Right atrium auricular region (tissue), 2 donors: ENCODE measurements at regions not wholly inside any gene's neighbourhood (a gene's known extent, or its start where the extent isn't known, plus 50 kb on each side); places are given as distances from the start of the nearest gene placed in this dataset.

Experiments used
- DNase-seq: peaks from one replicate; pipeline ENCODE4 v3.0.0-alpha.2; 2019; ENCODE audit warnings: low spot score
- H3K27ac ChIP-seq, 2 donors: fragments of 200-600 bp; sonication (generic); 1 replicate in 1 of 2; 2 replicates in 1 of 2; pipeline ENCODE4 v1.5.1; 2016 to 2019
- H3K27me3 ChIP-seq, 2 donors: fragments of 200-600 bp; sonication (generic); one replicate each; pipeline versions ENCODE4 v1.5.1 to v1.6.0; 2017 to 2019
- H3K36me3 ChIP-seq: fragments of 200-600 bp; sonication (generic); one replicate; pipeline ENCODE4 v1.5.1; 2016
- H3K4me1 ChIP-seq, 2 donors: fragments of 200-600 bp; sonication (generic); one replicate each; pipeline versions ENCODE4 v1.5.1 to v1.6.0; 2017 to 2019
- H3K4me3 ChIP-seq, 2 donors: fragments of 200-600 bp; sonication (generic); 1 replicate in 1 of 2; 2 replicates in 1 of 2; pipeline ENCODE4 v1.5.1; 2017 to 2019; ENCODE audit warnings: mild to moderate bottlenecking in 1 of 2, moderate library complexity in 1 of 2
- H3K9me3 ChIP-seq, 2 donors: fragments of 200-600 bp; sonication (generic); one replicate each; pipeline ENCODE4 v1.5.1; 2019
- TF ChIP-seq, protein P1 (sequence below), 2 donors: fragments of 200-600 bp; sonication (generic); IDR thresholded peaks; one replicate each; pipeline ENCODE4 v1.5.1; 2019; ENCODE audit warnings: antibody characterized with exemption in 2 of 2

GRCh38 chr9:73807952-73808351, 656.3 kb downstream of the ANXA1 start:
- H3K4me1 ChIP-seq = no peaks in the 10 kb centered on the region
- no peak for DNase-seq
- no peaks in the 10 kb centered on the region for H3K27me3 ChIP-seq
- no peaks in the 10 kb centered on the region for H3K9me3 ChIP-seq
- TF ChIP-seq, protein P1, sequence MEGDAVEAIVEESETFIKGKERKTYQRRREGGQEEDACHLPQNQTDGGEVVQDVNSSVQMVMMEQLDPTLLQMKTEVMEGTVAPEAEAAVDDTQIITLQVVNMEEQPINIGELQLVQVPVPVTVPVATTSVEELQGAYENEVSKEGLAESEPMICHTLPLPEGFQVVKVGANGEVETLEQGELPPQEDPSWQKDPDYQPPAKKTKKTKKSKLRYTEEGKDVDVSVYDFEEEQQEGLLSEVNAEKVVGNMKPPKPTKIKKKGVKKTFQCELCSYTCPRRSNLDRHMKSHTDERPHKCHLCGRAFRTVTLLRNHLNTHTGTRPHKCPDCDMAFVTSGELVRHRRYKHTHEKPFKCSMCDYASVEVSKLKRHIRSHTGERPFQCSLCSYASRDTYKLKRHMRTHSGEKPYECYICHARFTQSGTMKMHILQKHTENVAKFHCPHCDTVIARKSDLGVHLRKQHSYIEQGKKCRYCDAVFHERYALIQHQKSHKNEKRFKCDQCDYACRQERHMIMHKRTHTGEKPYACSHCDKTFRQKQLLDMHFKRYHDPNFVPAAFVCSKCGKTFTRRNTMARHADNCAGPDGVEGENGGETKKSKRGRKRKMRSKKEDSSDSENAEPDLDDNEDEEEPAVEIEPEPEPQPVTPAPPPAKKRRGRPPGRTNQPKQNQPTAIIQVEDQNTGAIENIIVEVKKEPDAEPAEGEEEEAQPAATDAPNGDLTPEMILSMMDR (IDR thresholded peaks at IDR 0.05) = no peak
- no peaks in the 10 kb centered on the region for H3K36me3 ChIP-seq
- H3K27ac ChIP-seq = no peak overlapping the region
- no peak overlapping the region for H3K4me3 ChIP-seq

DNA sequence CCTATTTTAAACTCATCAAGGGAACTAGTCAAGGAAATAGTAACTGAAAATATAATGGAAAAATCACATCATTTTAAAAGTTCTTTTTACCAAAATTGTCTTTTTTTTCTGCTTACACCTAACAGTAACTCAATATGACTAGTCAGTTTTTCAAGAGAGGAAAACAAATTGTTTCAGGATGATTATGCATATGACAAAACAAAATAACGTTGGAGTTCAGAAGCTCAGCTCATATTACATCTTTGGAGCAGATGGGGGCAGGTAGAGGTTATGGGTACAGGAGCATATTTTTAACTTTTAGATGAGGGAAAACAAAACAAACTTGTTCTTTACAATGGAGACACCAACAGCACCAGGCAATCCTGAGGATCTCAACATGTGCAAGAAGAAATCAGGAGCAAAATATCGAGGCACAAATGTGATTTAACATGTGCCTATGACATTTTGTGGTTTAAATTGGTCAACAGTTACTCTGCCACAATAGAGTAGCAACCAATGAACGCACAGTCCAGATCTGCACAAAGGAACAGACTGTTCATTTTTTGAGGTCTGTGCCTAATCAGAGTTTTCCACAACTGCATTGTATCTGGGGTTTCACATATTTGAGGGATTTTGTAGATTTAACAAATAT, 659.0 kb downstream of the ANXA1 start:
- TF ChIP-seq, protein P1 (IDR thresholded peaks at IDR 0.05) = no peak
- H3K27ac ChIP-seq = no peak overlapping the region

DNA sequence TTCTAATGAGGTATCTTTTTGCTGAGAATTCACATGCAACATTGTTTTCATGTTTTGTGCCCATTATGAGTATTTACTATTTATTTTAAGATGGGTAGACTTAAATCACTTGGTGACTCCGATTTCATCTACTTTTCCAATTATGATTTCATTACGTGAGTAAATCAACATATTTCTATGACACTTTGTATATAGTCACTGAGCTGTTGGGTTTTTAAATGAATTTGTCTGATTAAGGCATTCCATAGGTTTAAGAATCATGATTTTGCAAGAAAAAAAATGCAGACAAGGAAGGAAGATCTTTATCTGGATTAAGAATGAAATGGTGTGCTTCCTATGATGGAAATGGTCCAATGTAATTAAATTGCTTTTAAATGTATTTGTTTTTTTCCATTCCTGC, 661.9 kb downstream of the ANXA1 start:
- DNase-seq = no peak
- no peaks in the 10 kb centered on the region for H3K4me1 ChIP-seq
- no peak overlapping the region for H3K4me3 ChIP-seq
- TF ChIP-seq, protein P1 (IDR thresholded peaks at IDR 0.05) = no peak
- no peaks in the 10 kb centered on the region for H3K9me3 ChIP-seq
- no peaks in the 10 kb centered on the region for H3K27me3 ChIP-seq
- no peak overlapping the region for H3K27ac ChIP-seq
- no peaks in the 10 kb centered on the region for H3K36me3 ChIP-seq

More for the DNA sequence above, 659.0 kb downstream of the ANXA1 start:
- DNase-seq = no peak
- H3K27me3 ChIP-seq = no peaks in the 10 kb centered on the region
- H3K9me3 ChIP-seq = no peaks in the 10 kb centered on the region
- no peaks in the 10 kb centered on the region for H3K36me3 ChIP-seq
- H3K4me1 ChIP-seq = no peaks in the 10 kb centered on the region
- H3K4me3 ChIP-seq = no peak overlapping the region

DNA sequence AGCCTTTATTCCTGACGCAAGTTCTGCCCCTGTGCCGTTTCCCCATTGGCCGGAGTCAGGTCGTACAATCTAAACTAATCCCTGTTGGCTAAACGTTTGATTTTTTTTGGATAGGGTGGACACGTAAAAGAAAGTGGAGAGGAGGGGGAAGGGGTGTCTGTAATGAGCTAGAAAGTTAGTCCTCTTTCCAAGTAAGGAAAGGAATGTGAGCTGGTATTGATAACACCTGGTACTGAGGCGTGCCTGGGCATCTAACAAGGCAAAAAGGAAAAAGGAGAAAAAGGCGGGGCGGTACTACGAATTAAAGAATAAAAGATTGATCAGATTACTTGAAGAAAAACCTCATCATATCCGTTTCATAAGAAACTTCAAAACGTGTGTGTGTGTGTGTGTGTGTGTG, 665.2 kb downstream of the ANXA1 start:
- Histone ChIP-seq H3K36me3 (no peaks in the 10 kb centered on the region), H3K27ac (no peak overlapping the region), H3K4me1 (no peaks in the 10 kb centered on the region), H3K9me3 (peaks cover 0 to 6% of the 10 kb centered on the region in 2 donors), H3K4me3 (no peak overlapping the region), H3K27me3 (no peaks in the 10 kb centered on the region)
- TF ChIP-seq, protein P1 (IDR thresholded peaks at IDR 0.05) = no peak
- DNase-seq = no peak

GRCh38 chr9:73824671-73825070, 672.5 kb upstream of the RORB start:
- TF ChIP-seq, protein P1 (IDR thresholded peaks at IDR 0.05) = no peak
- Histone ChIP-seq H3K27me3 (no peaks in the 10 kb centered on the region), H3K9me3 (peaks cover 0 to 2% of the 10 kb centered on the region in 2 donors), H3K27ac (no peak overlapping the region), H3K36me3 (no peaks in the 10 kb centered on the region), H3K4me3 (no peak overlapping the region), H3K4me1 (no peaks in the 10 kb centered on the region)
- DNase-seq = no peak

DNA sequence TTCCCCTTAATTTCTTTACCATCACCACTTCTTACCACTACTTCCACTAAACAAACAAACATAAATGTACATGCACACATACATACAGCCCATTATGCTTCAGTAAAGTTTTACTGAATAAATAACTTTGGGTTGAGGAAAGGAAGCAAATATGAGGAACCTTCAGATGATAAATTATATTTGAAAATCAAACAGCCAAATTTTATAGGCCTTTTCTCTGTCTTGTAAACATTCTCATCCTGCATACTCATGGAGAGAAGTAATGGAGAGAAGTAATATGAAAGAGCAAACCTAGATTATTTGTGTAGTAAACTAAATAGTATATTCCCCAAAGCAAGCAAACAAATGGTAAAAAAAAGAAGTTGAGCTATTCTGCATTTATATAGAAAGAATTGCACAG, 658.3 kb upstream of the RORB start:
- Histone ChIP-seq H3K27me3 (no peaks in the 10 kb centered on the region), H3K4me3 (no peak overlapping the region), H3K27ac (no peak overlapping the region), H3K9me3 (no peaks in the 10 kb centered on the region), H3K36me3 (no peaks in the 10 kb centered on the region), H3K4me1 (no peaks in the 10 kb centered on the region)
- no peak for DNase-seq
- TF ChIP-seq, protein P1 (IDR thresholded peaks at IDR 0.05) = no peak
